ENCODE measurements at regions not wholly inside any gene's neighbourhood (a gene's known extent, or its start where the extent isn't known, plus 50 kb on each side); places are given as distances from the start of the nearest gene placed in this dataset.
"Not testable (repeated sequence)": the region's sequence is repeated elsewhere in the genome, so short reads cannot be mapped to it uniquely, and the experiment has no call there.

- no peak for DNase-seq
Observed at GRCh38 chr13:85597790-85598500, 201.3 kb downstream of the SLITRK6 start.

GRCh38 chr13:85592211-85592610, 207.0 kb downstream of the SLITRK6 start:
- no peak for DNase-seq

- DNase-seq = no peak
Observed at GRCh38 chr13:85590231-85590931, 208.8 kb downstream of the SLITRK6 start.

GRCh38 chr13:85589021-85589420, 210.2 kb downstream of the SLITRK6 start:
- DNase-seq = no peak

GRCh38 chr13:85588359-85588758, 210.9 kb downstream of the SLITRK6 start:
- DNase-seq = no peak

GRCh38 chr13:85586856-85587255, 212.4 kb downstream of the SLITRK6 start:
- no peak for DNase-seq

- DNase-seq = no peak
Observed at GRCh38 chr13:85586422-85586831, 212.8 kb downstream of the SLITRK6 start.

GRCh38 chr13:85582890-85583289, 216.3 kb downstream of the SLITRK6 start:
- DNase-seq = no peak

- no peak for DNase-seq
Observed at GRCh38 chr13:85575110-85575509, 224.1 kb downstream of the SLITRK6 start.

- no peak for DNase-seq
Observed at GRCh38 chr13:85567909-85568308, 231.3 kb downstream of the SLITRK6 start.

GRCh38 chr13:85565652-85566051, 233.6 kb downstream of the SLITRK6 start:
- DNase-seq = no peak

GRCh38 chr13:85564598-85564997, 234.6 kb downstream of the SLITRK6 start:
- DNase-seq = no peak

GRCh38 chr13:85562282-85562681, 236.9 kb downstream of the SLITRK6 start:
- DNase-seq = no peak

- DNase-seq = no peak
Observed at GRCh38 chr13:85557691-85558467, 241.3 kb downstream of the SLITRK6 start.

GRCh38 chr13:85551012-85551411, 248.2 kb downstream of the SLITRK6 start:
- DNase-seq = no peak

GRCh38 chr13:85549819-85550218, 249.4 kb downstream of the SLITRK6 start:
- DNase-seq = no peak

GRCh38 chr13:85548845-85549244, 250.4 kb downstream of the SLITRK6 start:
- DNase-seq = not testable (repeated sequence)

- no peak for DNase-seq
Observed at GRCh38 chr13:85545771-85546170, 253.4 kb downstream of the SLITRK6 start.

GRCh38 chr13:85544756-85545155, 254.5 kb downstream of the SLITRK6 start:
- no peak for DNase-seq

GRCh38 chr13:85543144-85543543, 256.1 kb downstream of the SLITRK6 start:
- no peak for DNase-seq

GRCh38 chr13:85541476-85541875, 257.7 kb downstream of the SLITRK6 start:
- peak in 1 of 5 donors; percentile 3 for DNase-seq

- no peak for DNase-seq
Observed at GRCh38 chr13:85538957-85539356, 260.3 kb downstream of the SLITRK6 start.

- no peak for DNase-seq
Observed at GRCh38 chr13:85537601-85538000, 261.6 kb downstream of the SLITRK6 start.

GRCh38 chr13:85536706-85537105, 262.5 kb downstream of the SLITRK6 start:
- DNase-seq = no peak

Data from T-helper 1 cell (primary cell).